Osteoblast (primary cell): ENCODE measurements at regions not wholly inside any gene's neighbourhood (a gene's known extent, or its start where the extent isn't known, plus 50 kb on each side); places are given as distances from the start of the nearest gene placed in this dataset.

Experiments used
- DNase-seq: peaks from one replicate; pipeline ENCODE4 v3.0.0; 2011; ENCODE audit warnings: low spot score, mixed read lengths; ENCODE audit not compliant: insufficient read length; ENCODE audit errors: missing footprints
- H2AFZ ChIP-seq: 2 replicates; pipeline ENCODE4 v1.6.0; 2011; ENCODE audit warnings: mild to moderate bottlenecking, low read length
- H3K27ac ChIP-seq: 2 replicates; pipeline ENCODE4 v1.5.1; 2011; ENCODE audit warnings: mild to moderate bottlenecking, low read depth, low read length, moderate library complexity
- H3K27me3 ChIP-seq: 2 replicates; pipeline ENCODE4 v1.6.0; 2012; ENCODE audit warnings: mild to moderate bottlenecking, control low read depth, inconsistent platforms, low read length, moderate library complexity; ENCODE audit not compliant: insufficient read depth
- H3K36me3 ChIP-seq: 2 replicates; pipeline ENCODE4 v1.5.1; 2011; ENCODE audit warnings: mild to moderate bottlenecking, low read length, control low read depth, moderate library complexity; ENCODE audit not compliant: insufficient read depth
- H3K4me1 ChIP-seq: 2 replicates; pipeline ENCODE4 v1.5.1; 2011; ENCODE audit warnings: mild to moderate bottlenecking, low read length, control low read depth, moderate library complexity; ENCODE audit not compliant: insufficient read depth
- H3K4me2 ChIP-seq: 2 replicates; pipeline ENCODE4 v1.6.0; 2011; ENCODE audit warnings: mild to moderate bottlenecking, low read length; ENCODE audit not compliant: insufficient read depth
- H3K4me3 ChIP-seq: fragments of 200-600 bp; sonication (generic); 3 replicates; pipeline ENCODE4 v1.5.1; 2012; ENCODE audit warnings: mild to moderate bottlenecking, low read length, inconsistent platforms; ENCODE audit not compliant: insufficient read depth
- H3K79me2 ChIP-seq: 2 replicates; pipeline ENCODE4 v1.6.0; 2012; ENCODE audit warnings: mild to moderate bottlenecking, low read length, control low read depth, inconsistent platforms; ENCODE audit not compliant: insufficient read depth
- H3K9me3 ChIP-seq: 2 replicates; pipeline ENCODE4 v1.5.1; 2011; ENCODE audit warnings: low read depth, low read length, control low read depth
- H4K20me1 ChIP-seq: 2 replicates; pipeline ENCODE4 v1.6.0; 2012; ENCODE audit warnings: mild to moderate bottlenecking, low read length, control low read depth; ENCODE audit not compliant: insufficient read depth
- TF ChIP-seq, protein P1 (sequence below): IDR thresholded peaks from 2 replicates; pipeline ENCODE4 v1.5.1; 2011; ENCODE audit warnings: mild to moderate bottlenecking, low read depth, low read length, moderate library complexity; ENCODE audit errors: extremely low read depth

DNA sequence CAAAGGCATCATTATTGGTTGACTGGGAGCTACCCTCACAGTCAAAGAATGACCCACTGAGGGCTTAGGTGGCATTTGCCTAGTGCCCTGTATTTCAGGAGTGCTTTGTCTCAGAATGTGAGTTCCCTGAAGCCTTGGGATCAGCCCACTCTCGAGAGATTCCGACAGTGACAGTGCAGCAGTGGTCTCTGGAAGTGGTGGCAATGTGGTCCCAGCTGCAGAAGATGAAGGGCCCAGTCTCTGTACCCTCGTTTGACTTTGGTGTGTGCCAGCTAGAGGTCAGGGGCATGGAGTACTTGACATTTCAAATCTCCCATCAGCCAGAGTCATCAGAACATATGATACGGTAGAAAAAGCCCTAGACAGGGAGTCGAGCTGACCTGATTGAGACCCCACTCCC, 153.7 kb downstream of the EFNB1 start:
- no peak overlapping the region for H3K4me2 ChIP-seq
- H2AFZ ChIP-seq, result no peak overlapping the region
- no peaks in the 10 kb centered on the region for H3K36me3 ChIP-seq
- H3K79me2 ChIP-seq, result no peaks in the 10 kb centered on the region
- no peak overlapping the region for H3K4me3 ChIP-seq
- no peaks in the 10 kb centered on the region for H4K20me1 ChIP-seq
- no peaks in the 10 kb centered on the region for H3K9me3 ChIP-seq
- no peak overlapping the region for H3K27ac ChIP-seq
- no peak for DNase-seq
- TF ChIP-seq, protein P1, sequence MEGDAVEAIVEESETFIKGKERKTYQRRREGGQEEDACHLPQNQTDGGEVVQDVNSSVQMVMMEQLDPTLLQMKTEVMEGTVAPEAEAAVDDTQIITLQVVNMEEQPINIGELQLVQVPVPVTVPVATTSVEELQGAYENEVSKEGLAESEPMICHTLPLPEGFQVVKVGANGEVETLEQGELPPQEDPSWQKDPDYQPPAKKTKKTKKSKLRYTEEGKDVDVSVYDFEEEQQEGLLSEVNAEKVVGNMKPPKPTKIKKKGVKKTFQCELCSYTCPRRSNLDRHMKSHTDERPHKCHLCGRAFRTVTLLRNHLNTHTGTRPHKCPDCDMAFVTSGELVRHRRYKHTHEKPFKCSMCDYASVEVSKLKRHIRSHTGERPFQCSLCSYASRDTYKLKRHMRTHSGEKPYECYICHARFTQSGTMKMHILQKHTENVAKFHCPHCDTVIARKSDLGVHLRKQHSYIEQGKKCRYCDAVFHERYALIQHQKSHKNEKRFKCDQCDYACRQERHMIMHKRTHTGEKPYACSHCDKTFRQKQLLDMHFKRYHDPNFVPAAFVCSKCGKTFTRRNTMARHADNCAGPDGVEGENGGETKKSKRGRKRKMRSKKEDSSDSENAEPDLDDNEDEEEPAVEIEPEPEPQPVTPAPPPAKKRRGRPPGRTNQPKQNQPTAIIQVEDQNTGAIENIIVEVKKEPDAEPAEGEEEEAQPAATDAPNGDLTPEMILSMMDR, result no peak
- H3K27me3 ChIP-seq, result peaks cover 13% of the 10 kb centered on the region
- H3K4me1 ChIP-seq, result peaks cover 2% of the 10 kb centered on the region

DNA sequence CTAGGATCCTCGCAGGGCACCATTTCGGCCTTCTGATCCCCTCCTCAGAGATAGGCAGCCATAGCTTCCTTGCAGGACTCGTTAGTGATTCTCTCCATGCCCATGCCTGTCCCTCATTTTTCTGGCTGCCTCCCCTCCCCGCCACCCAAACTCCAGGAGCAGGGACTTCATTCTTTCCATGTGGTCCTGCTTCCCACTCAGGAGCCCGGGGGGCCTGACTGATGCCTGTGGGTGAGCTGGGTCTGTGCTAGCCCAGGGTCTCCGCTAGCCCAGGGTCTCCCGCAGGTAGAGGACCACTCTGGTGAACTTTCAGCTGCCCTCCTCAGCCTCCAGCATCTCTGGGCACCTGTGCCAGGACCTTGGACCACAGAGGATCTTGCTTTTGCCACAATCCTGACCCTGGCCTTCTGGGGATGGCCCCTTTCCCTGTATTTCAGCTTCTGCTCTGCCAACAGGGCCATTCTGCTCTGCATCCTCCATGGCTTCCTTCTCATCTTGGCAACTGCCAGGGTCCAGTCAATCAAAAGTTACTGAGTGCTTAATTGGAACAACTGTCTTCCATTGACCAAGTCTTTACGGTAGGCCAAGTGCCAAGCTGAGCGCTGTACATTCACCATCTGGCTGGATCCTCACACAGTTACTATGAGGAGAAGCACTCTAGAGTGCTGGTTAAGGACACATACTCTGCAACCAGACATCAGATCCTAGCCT, 152.2 kb downstream of the EFNB1 start:
- no peaks in the 10 kb centered on the region for H3K79me2 ChIP-seq
- TF ChIP-seq, protein P1, result no peak
- H3K36me3 ChIP-seq, result no peaks in the 10 kb centered on the region
- H3K4me1 ChIP-seq, result peaks cover 2% of the 10 kb centered on the region
- no peaks in the 10 kb centered on the region for H4K20me1 ChIP-seq
- H3K4me2 ChIP-seq, result no peak overlapping the region
- no peak overlapping the region for H3K27ac ChIP-seq
- H3K4me3 ChIP-seq, result no peak overlapping the region
- no peak overlapping the region for H2AFZ ChIP-seq
- H3K9me3 ChIP-seq, result peaks cover 2% of the 10 kb centered on the region
- H3K27me3 ChIP-seq, result peaks cover 14% of the 10 kb centered on the region
- no peak for DNase-seq

DNA sequence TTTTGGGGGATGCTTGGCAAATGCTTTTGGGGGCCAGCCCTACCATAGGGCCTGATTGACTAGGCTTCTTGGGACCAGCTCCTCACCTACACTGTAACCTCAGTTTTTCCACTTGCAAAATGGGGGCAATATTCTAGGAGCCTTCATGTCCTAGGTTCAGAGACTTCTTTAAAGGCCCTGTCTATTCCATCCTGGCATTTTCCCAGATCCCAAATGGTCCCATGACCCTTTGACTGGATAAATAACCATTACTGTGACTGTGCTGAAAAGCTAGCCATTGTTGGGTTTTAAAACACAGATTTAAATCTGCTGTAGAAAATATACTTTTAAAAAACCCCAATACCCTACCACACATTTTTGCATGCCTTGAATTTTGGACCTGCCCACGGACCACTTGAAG, 149.8 kb downstream of the EFNB1 start:
- no peak for DNase-seq
- Histone ChIP-seq H3K9me3 (peaks cover 6% of the 10 kb centered on the region), H3K36me3 (no peaks in the 10 kb centered on the region), H3K4me2 (no peak overlapping the region), H2AFZ (no peak overlapping the region), H3K4me3 (no peak overlapping the region), H4K20me1 (no peaks in the 10 kb centered on the region), H3K27me3 (peaks cover 18% of the 10 kb centered on the region), H3K4me1 (peaks cover 2% of the 10 kb centered on the region), H3K27ac (no peak overlapping the region), H3K79me2 (no peaks in the 10 kb centered on the region)
- TF ChIP-seq, protein P1, result no peak

DNA sequence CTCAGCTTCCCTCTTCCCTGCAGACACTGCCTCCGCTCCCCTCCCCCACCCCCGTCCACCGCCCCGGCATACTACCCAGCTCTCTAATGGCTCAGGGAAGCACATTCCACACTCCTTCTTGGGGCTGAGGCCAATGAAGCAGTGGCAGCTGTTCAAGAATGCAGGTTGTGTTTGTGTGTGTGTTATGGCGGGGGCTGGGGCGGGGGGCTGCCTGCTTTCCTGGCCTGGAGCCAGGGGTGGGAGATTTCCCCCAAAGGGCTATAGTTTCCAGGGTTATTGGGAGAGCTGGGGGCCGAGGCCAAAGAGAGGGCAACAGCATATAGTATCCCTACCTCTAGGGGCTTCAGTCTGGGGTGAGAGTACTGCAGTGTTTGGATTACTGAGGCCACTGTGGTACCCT, 149.4 kb downstream of the EFNB1 start:
- no peak overlapping the region for H3K27ac ChIP-seq
- H3K36me3 ChIP-seq, result no peaks in the 10 kb centered on the region
- H3K4me1 ChIP-seq, result peaks cover 2% of the 10 kb centered on the region
- DNase-seq, result no peak
- no peak overlapping the region for H3K4me3 ChIP-seq
- no peak overlapping the region for H2AFZ ChIP-seq
- no peaks in the 10 kb centered on the region for H4K20me1 ChIP-seq
- TF ChIP-seq, protein P1, result no peak
- H3K4me2 ChIP-seq, result no peak overlapping the region
- peaks cover 18% of the 10 kb centered on the region for H3K27me3 ChIP-seq
- H3K9me3 ChIP-seq, result peaks cover 7% of the 10 kb centered on the region
- no peaks in the 10 kb centered on the region for H3K79me2 ChIP-seq
